ENCODE measurements at regions not wholly inside any gene's neighbourhood (a gene's known extent, or its start where the extent isn't known, plus 50 kb on each side); places are given as distances from the start of the nearest gene placed in this dataset.

DNA sequence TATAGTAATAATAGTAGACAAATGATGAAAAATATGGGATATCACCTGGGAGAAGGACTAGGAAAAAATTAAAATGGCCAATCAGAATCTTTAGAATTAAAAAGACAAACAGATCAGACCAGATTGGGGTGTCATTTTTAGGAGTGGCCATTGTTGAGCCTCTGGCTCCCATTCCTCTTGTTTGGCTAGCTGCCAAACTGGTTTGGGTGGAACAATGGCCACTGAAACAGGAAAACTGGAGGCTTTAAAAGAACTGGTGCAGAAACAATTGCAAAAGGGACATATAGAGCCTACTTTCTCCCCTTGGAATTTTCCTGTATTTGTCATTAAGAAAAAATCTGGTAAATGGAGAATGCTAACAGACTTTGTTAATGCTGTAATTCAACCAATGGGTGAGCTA lies 294.8 kb upstream of the DKK2 start:
- RAD21 ChIA-PET (ENCODE audit: low non-redundant PET in 1 of 2, low total read pairs in 2 of 2, uncharacterized antibody in 2 of 2, unreplicated experiment in 2 of 2) = no interaction called here
- Histone ChIP-seq H3K4me3 (replicated peaks in 1 of 2; ENCODE audit: low read depth in 1 of 2, low read length in 2 of 2) (no peak overlapping the region), H3K4me1 (ENCODE audit: control insufficient read depth in 1 of 2, insufficient read depth in 2 of 2, low read length in 2 of 2) (no peaks in the 10 kb centered on the region), H4K20me1 (ENCODE audit: insufficient read depth) (no peaks in the 10 kb centered on the region), H2AFZ (ENCODE audit: low read depth, low read length, poor library complexity, severe bottlenecking) (no peak overlapping the region), H3K36me3 (ENCODE audit: control insufficient read depth in 1 of 2, insufficient read depth in 2 of 2, low read length in 2 of 2) (no peaks in the 10 kb centered on the region), H3K27ac (ENCODE audit: low read depth, low read length) (no peak overlapping the region), H3K27me3 (ENCODE audit: insufficient read depth, low read length) (no peaks in the 10 kb centered on the region), H3K4me2 (ENCODE audit: low read length) (no peak overlapping the region), H3K9me2 (ENCODE audit: insufficient read depth) (no peaks in the 10 kb centered on the region), H3K79me2 (ENCODE audit: insufficient read depth, low read length) (no peaks in the 10 kb centered on the region), H3K9ac (ENCODE audit: low read length) (no peak overlapping the region), H3K9me3 (ENCODE audit: control insufficient read depth in 1 of 2, insufficient read depth in 1 of 2, low read depth in 1 of 2, low read length in 2 of 2) (no peaks in the 10 kb centered on the region; a peak in 1 of 4 replicates)
- no TSS peak for BruUV-seq (replicated peaks)
- CTCF ChIA-PET = no interaction called here
- POLR2A ChIA-PET = no interaction called here
- ATAC-seq (no peak), DNase-seq (ENCODE audit: low read depth, low spot score) (no peak)
- TF ChIP-seq ZNF274 (IDR thresholded peaks at IDR 0.05; ENCODE audit: low read depth, low read length) (no peak), SP1 (IDR thresholded peaks at IDR 0.05; ENCODE audit: low read depth) (no peak), TCF7L2 (IDR thresholded peaks at IDR 0.05; ENCODE audit: borderline replicate concordance, extremely low read depth, insufficient read depth, insufficient read length) (no peak), RAD21 (IDR thresholded peaks at IDR 0.05; ENCODE audit: low read depth) (no peak), SIN3A (IDR thresholded peaks at IDR 0.05; ENCODE audit: low read depth) (no peak), CEBPB (IDR thresholded peaks at IDR 0.05; ENCODE audit: low read depth) (no peak), POLR2AphosphoS5 (IDR thresholded peaks at IDR 0.05; ENCODE audit: low read depth, low read length) (no peak), ZFX (IDR thresholded peaks at IDR 0.05) (no peak), SRF (IDR thresholded peaks at IDR 0.05; ENCODE audit: low read depth) (no peak), FOSL1 (IDR thresholded peaks at IDR 0.05; ENCODE audit: low read depth) (no peak), POLR2A (IDR thresholded peaks at IDR 0.05; ENCODE audit: borderline replicate concordance, extremely low read depth, insufficient read depth, insufficient read length) (no peak), ELF1 (IDR thresholded peaks at IDR 0.05; ENCODE audit: borderline replicate concordance, low read depth) (no peak), EZH2 (IDR thresholded peaks at IDR 0.05) (no peak), EZH2phosphoT487 (IDR thresholded peaks at IDR 0.05; ENCODE audit: borderline replicate concordance) (no peak), JUND (IDR thresholded peaks at IDR 0.05) (no peak)
- TF ChIP-seq, protein P1, sequence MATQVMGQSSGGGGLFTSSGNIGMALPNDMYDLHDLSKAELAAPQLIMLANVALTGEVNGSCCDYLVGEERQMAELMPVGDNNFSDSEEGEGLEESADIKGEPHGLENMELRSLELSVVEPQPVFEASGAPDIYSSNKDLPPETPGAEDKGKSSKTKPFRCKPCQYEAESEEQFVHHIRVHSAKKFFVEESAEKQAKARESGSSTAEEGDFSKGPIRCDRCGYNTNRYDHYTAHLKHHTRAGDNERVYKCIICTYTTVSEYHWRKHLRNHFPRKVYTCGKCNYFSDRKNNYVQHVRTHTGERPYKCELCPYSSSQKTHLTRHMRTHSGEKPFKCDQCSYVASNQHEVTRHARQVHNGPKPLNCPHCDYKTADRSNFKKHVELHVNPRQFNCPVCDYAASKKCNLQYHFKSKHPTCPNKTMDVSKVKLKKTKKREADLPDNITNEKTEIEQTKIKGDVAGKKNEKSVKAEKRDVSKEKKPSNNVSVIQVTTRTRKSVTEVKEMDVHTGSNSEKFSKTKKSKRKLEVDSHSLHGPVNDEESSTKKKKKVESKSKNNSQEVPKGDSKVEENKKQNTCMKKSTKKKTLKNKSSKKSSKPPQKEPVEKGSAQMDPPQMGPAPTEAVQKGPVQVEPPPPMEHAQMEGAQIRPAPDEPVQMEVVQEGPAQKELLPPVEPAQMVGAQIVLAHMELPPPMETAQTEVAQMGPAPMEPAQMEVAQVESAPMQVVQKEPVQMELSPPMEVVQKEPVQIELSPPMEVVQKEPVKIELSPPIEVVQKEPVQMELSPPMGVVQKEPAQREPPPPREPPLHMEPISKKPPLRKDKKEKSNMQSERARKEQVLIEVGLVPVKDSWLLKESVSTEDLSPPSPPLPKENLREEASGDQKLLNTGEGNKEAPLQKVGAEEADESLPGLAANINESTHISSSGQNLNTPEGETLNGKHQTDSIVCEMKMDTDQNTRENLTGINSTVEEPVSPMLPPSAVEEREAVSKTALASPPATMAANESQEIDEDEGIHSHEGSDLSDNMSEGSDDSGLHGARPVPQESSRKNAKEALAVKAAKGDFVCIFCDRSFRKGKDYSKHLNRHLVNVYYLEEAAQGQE (IDR thresholded peaks at IDR 0.05; ENCODE audit: low read depth) = no peak
- TF ChIP-seq, protein P2, sequence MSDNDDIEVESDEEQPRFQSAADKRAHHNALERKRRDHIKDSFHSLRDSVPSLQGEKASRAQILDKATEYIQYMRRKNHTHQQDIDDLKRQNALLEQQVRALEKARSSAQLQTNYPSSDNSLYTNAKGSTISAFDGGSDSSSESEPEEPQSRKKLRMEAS (IDR thresholded peaks at IDR 0.05) = no peak
- TF ChIP-seq, protein P3, sequence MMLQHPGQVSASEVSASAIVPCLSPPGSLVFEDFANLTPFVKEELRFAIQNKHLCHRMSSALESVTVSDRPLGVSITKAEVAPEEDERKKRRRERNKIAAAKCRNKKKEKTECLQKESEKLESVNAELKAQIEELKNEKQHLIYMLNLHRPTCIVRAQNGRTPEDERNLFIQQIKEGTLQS (IDR thresholded peaks at IDR 0.05) = no peak
- TF ChIP-seq, protein P4, sequence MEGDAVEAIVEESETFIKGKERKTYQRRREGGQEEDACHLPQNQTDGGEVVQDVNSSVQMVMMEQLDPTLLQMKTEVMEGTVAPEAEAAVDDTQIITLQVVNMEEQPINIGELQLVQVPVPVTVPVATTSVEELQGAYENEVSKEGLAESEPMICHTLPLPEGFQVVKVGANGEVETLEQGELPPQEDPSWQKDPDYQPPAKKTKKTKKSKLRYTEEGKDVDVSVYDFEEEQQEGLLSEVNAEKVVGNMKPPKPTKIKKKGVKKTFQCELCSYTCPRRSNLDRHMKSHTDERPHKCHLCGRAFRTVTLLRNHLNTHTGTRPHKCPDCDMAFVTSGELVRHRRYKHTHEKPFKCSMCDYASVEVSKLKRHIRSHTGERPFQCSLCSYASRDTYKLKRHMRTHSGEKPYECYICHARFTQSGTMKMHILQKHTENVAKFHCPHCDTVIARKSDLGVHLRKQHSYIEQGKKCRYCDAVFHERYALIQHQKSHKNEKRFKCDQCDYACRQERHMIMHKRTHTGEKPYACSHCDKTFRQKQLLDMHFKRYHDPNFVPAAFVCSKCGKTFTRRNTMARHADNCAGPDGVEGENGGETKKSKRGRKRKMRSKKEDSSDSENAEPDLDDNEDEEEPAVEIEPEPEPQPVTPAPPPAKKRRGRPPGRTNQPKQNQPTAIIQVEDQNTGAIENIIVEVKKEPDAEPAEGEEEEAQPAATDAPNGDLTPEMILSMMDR (IDR thresholded peaks at IDR 0.05 in 2 of 3, conservative IDR thresholded peaks at IDR 0.05 in 1 of 3; ENCODE audit: borderline replicate concordance in 1 of 3, insufficient read depth in 1 of 3, low read depth in 2 of 3, low read length in 2 of 3) = no peak
- intact Hi-C loops (cut with micrococcal nuclease) = no loop called here
